ENCODE measurements at regions not wholly inside any gene's neighbourhood (a gene's known extent, or its start where the extent isn't known, plus 50 kb on each side); places are given as distances from the start of the nearest gene placed in this dataset.

- no peak for TF ChIP-seq POLR2A (IDR thresholded peaks at IDR 0.05)
- no peak for TF ChIP-seq CTCF (IDR thresholded peaks at IDR 0.05)
- no peak overlapping the region for H3K4me3 ChIP-seq
- DNase-seq: no peak
- intact Hi-C loops (cut with DNase I; ENCODE audit: low total_unique reads): no loop called here
- no peak overlapping the region for H3K27ac ChIP-seq
- no peaks in the 10 kb centered on the region for H3K9me3 ChIP-seq
- no peaks in the 10 kb centered on the region for H3K27me3 ChIP-seq
- no peaks in the 10 kb centered on the region for H3K36me3 ChIP-seq
- no peaks in the 10 kb centered on the region for H3K4me1 ChIP-seq
Observed at GRCh38 chr5:18551716-18552115, 917.5 kb downstream of the TAF11L14 start.

GRCh38 chr5:18553269-18553668 is 919.0 kb downstream of the TAF11L14 start:
- no peaks in the 10 kb centered on the region for H3K36me3 ChIP-seq
- no peak for TF ChIP-seq POLR2A (IDR thresholded peaks at IDR 0.05)
- TF ChIP-seq CTCF (IDR thresholded peaks at IDR 0.05): no peak
- H3K9me3 ChIP-seq: no peaks in the 10 kb centered on the region
- H3K4me3 ChIP-seq: no peak overlapping the region
- no peaks in the 10 kb centered on the region for H3K27me3 ChIP-seq
- intact Hi-C loops (cut with DNase I; ENCODE audit: low total_unique reads): no loop called here
- H3K27ac ChIP-seq: no peak overlapping the region
- H3K4me1 ChIP-seq: no peaks in the 10 kb centered on the region
- no peak for DNase-seq

GRCh38 chr5:18560602-18561001 is 926.3 kb downstream of the TAF11L14 start:
- H3K9me3 ChIP-seq: no peaks in the 10 kb centered on the region
- TF ChIP-seq POLR2A (IDR thresholded peaks at IDR 0.05) (no peak), CTCF (IDR thresholded peaks at IDR 0.05) (no peak)
- no peak overlapping the region for H3K4me3 ChIP-seq
- H3K27me3 ChIP-seq: no peaks in the 10 kb centered on the region
- no peaks in the 10 kb centered on the region for H3K4me1 ChIP-seq
- no peaks in the 10 kb centered on the region for H3K36me3 ChIP-seq
- no peak overlapping the region for H3K27ac ChIP-seq
- DNase-seq: no peak
- intact Hi-C loops (cut with DNase I; ENCODE audit: low total_unique reads): no loop called here

GRCh38 chr5:18563853-18564252 is 929.6 kb downstream of the TAF11L14 start:
- intact Hi-C loops (cut with DNase I; ENCODE audit: low total_unique reads): no loop called here
- Histone ChIP-seq H3K4me1 (no peaks in the 10 kb centered on the region), H3K27ac (no peak overlapping the region), H3K27me3 (no peaks in the 10 kb centered on the region), H3K36me3 (no peaks in the 10 kb centered on the region), H3K4me3 (no peak overlapping the region), H3K9me3 (no peaks in the 10 kb centered on the region)
- TF ChIP-seq CTCF (IDR thresholded peaks at IDR 0.05) (no peak), POLR2A (IDR thresholded peaks at IDR 0.05) (no peak)
- no peak for DNase-seq

GRCh38 chr5:18566671-18567070 is 932.4 kb downstream of the TAF11L14 start:
- intact Hi-C loops (cut with DNase I; ENCODE audit: low total_unique reads): no loop called here
- no peaks in the 10 kb centered on the region for H3K36me3 ChIP-seq
- no peak overlapping the region for H3K27ac ChIP-seq
- DNase-seq: no peak
- no peaks in the 10 kb centered on the region for H3K9me3 ChIP-seq
- no peaks in the 10 kb centered on the region for H3K27me3 ChIP-seq
- TF ChIP-seq CTCF (IDR thresholded peaks at IDR 0.05) (no peak), POLR2A (IDR thresholded peaks at IDR 0.05) (no peak)
- H3K4me3 ChIP-seq: no peak overlapping the region
- H3K4me1 ChIP-seq: no peaks in the 10 kb centered on the region

Data from uterus (tissue), 3 donors.